K562 (cell line): ENCODE measurements at regions not wholly inside any gene's neighbourhood (a gene's known extent, or its start where the extent isn't known, plus 50 kb on each side); places are given as distances from the start of the nearest gene placed in this dataset.

Experiments
- ATAC-seq: fragments of 200-7000 bp; cut with Tn5 transposase; 3 replicates; pipeline ENCODE4 v1.9.1; 2020; ENCODE audit warnings: moderate library complexity
- BruUV-seq: library from RNA; stranded (reverse); fragments of 400-500 nt; replicated peaks from 2 replicates; lab custom pipeline; 2021; lab: Mats Ljungman, UMichigan
- CTCF ChIA-PET: fragments of 300-600 bp; formaldehyde crosslinking; extraction: SDS; loops from one replicate; lab custom pipeline; 2021; ENCODE audit warnings: low intra/inter-chr PET ratio; lab: Yijun Ruan, JAX
- POLR2A ChIA-PET: fragments of 300-600, 350-650 bp; sonication (Branson Sonifier 250); formaldehyde crosslinking; extraction: SDS; loops from one replicate; lab custom pipeline; 2021; ENCODE audit warnings: antibody characterized with exemption, inconsistent platforms; lab: Yijun Ruan, JAX
- DNase-seq, 4 experiments: peaks; one replicate each; pipeline versions ENCODE4 v3.0.0 to v3.0.0-alpha.2; 2011 to 2018; ENCODE audit warnings: low spot score in 3 of 4, mixed read lengths in 3 of 4; ENCODE audit errors: extremely low read depth in 1 of 4
- FAIRE-seq: peaks from 2 replicates; lab custom pipeline; 2011; peaks lifted over from hg19 to GRCh38; lab: Jason Lieb, UNC
- H2AFZ ChIP-seq: 2 replicates; pipeline ENCODE4 v1.6.0; 2011; ENCODE audit warnings: low read depth, low read length, control low read depth, inconsistent platforms
- H3K27ac ChIP-seq: fragments of 200-600 bp; 3 replicates; pipeline ENCODE4 v1.8.0; 2011; ENCODE audit warnings: low read depth, mild to moderate bottlenecking, control low read depth, inconsistent platforms, low read length, moderate library complexity, mixed read lengths; ENCODE audit errors: extremely low read depth
- H3K27me3 ChIP-seq, 2 experiments: fragments of 300-600 bp in 1 of 2; 2 replicates in 1 of 2; 3 replicates in 1 of 2; pipeline versions ENCODE4 v1.6.0 to v1.8.0; 2011; ENCODE audit warnings: inconsistent platforms in 2 of 2, low read length in 2 of 2, mild to moderate bottlenecking in 1 of 2, mixed read lengths in 1 of 2, moderate library complexity in 1 of 2; ENCODE audit not compliant: control insufficient read depth in 2 of 2, insufficient read depth in 2 of 2
- H3K36me3 ChIP-seq: fragments of 300-600 bp; 3 replicates; pipeline ENCODE4 v1.8.0; 2011; ENCODE audit warnings: mild to moderate bottlenecking, low read length, inconsistent platforms; ENCODE audit not compliant: control insufficient read depth, insufficient read depth
- H3K4me1 ChIP-seq, 2 experiments: fragments of 200-600 bp in 1 of 2; replicated peaks in 1 of 2; 2 replicates in 1 of 2; 3 replicates in 1 of 2; pipeline versions ENCODE4 v1.5.1 to v1.8.0; 2011; ENCODE audit warnings: inconsistent platforms in 2 of 2, low read length in 2 of 2, mild to moderate bottlenecking in 1 of 2, mixed read lengths in 1 of 2, moderate library complexity in 1 of 2; ENCODE audit not compliant: control insufficient read depth in 2 of 2, insufficient read depth in 2 of 2
- H3K4me2 ChIP-seq: 2 replicates; pipeline ENCODE4 v1.6.1; 2011; ENCODE audit warnings: low read length, control low read depth, inconsistent platforms, mixed read lengths; ENCODE audit not compliant: insufficient read depth
- H3K4me3 ChIP-seq: fragments of 200-600 bp; sonication (generic), shearing (Covaris generic); 2 replicates; pipeline ENCODE4 v1.5.1; 2016; ENCODE audit warnings: control low read depth, inconsistent platforms
- H3K79me2 ChIP-seq: fragments of 200-600 bp; 3 replicates; pipeline ENCODE4 v1.8.0; 2011; ENCODE audit warnings: low read length, inconsistent platforms; ENCODE audit not compliant: control insufficient read depth, insufficient read depth
- H3K9ac ChIP-seq, 2 experiments: 2 replicates each; pipeline versions ENCODE4 v1.6.0 to v1.6.1; 2011; ENCODE audit warnings: low read depth in 2 of 2, low read length in 2 of 2, control low read depth in 1 of 2, inconsistent platforms in 1 of 2, mild to moderate bottlenecking in 1 of 2, mixed read lengths in 1 of 2; ENCODE audit not compliant: insufficient read depth in 1 of 2
- H3K9me1 ChIP-seq: one replicate; pipeline ENCODE4 v1.6.0; 2011; ENCODE audit warnings: inconsistent platforms, mild to moderate bottlenecking, low read length, moderate library complexity; ENCODE audit not compliant: control insufficient read depth, insufficient read depth
- H3K9me3 ChIP-seq: replicated peaks from 2 replicates; pipeline ENCODE4 v1.5.1; 2011; ENCODE audit warnings: low read depth, low read length, inconsistent platforms; ENCODE audit not compliant: control insufficient read depth, insufficient read depth
- H4K20me1 ChIP-seq: replicated peaks from 2 replicates; pipeline ENCODE4 v1.6.1; 2011; ENCODE audit warnings: low read length, inconsistent platforms, mixed read lengths; ENCODE audit not compliant: control insufficient read depth, insufficient read depth
- ARNT ChIP-seq, 2 experiments: fragments of 450-650 bp; IDR thresholded peaks; 2 replicates each; pipeline ENCODE4 v1.6.1; 2016; ENCODE audit warnings: mild to moderate bottlenecking in 1 of 2
- BHLHE40 ChIP-seq: IDR thresholded peaks from 2 replicates; pipeline ENCODE4 v1.6.1; 2011; ENCODE audit warnings: low read length, improper control_type of control experiment
- CBFA2T2 ChIP-seq: fragments of 450-650 bp; conservative IDR thresholded peaks from 2 replicates; pipeline ENCODE4 v1.6.1; 2017; ENCODE audit warnings: mild to moderate bottlenecking
- CHD1 ChIP-seq: fragments of 200-600 bp; sonication (generic); IDR thresholded peaks from one replicate; pipeline ENCODE4 v1.6.1; 2012; ENCODE audit warnings: mild to moderate bottlenecking, moderate library complexity, low read length, inconsistent platforms
- DDX20 ChIP-seq: fragments of 450-650 bp; IDR thresholded peaks from 2 replicates; pipeline ENCODE4 v1.6.1; 2016; ENCODE audit warnings: missing genetic modification characterization, low read depth, mild to moderate bottlenecking, missing compliant biosample characterization, moderate library complexity
- HDAC1 ChIP-seq, 2 experiments: fragments of 450-650 bp; IDR thresholded peaks; 2 replicates each; pipeline ENCODE4 v1.6.1; 2016 to 2017; ENCODE audit warnings: inconsistent platforms in 1 of 2, mild to moderate bottlenecking in 1 of 2, moderate library complexity in 1 of 2
- KAT2B ChIP-seq: IDR thresholded peaks from one replicate; pipeline ENCODE4 v1.6.1; 2012; ENCODE audit warnings: low read depth, mild to moderate bottlenecking, control low read depth, inconsistent platforms, low read length, moderate library complexity
- MAFG ChIP-seq: fragments of 450-650 bp; conservative IDR thresholded peaks from 2 replicates; pipeline ENCODE4 v1.6.1; 2016; ENCODE audit warnings: missing genetic modification characterization, missing compliant biosample characterization
- MAFK ChIP-seq: IDR thresholded peaks from 2 replicates; pipeline ENCODE4 v1.6.1; 2011; ENCODE audit warnings: low read length, improper control_type of control experiment
- MCM3 ChIP-seq: fragments of 450-650 bp; IDR thresholded peaks from 2 replicates; pipeline ENCODE4 v1.6.1; 2016
- RCOR1 ChIP-seq, 2 experiments: IDR thresholded peaks; 2 replicates each; pipeline ENCODE4 v1.6.1; 2012; ENCODE audit warnings: low read depth in 2 of 2, low read length in 2 of 2, borderline replicate concordance in 1 of 2, improper control_type of control experiment in 1 of 2
- SUPT5H ChIP-seq: fragments of 450-650 bp; IDR thresholded peaks from 2 replicates; pipeline ENCODE4 v1.6.1; 2016
- ZNF583 ChIP-seq: fragments of 250-450 bp; sonication (Bioruptor Pico); IDR thresholded peaks from 2 replicates; pipeline ENCODE4 v1.4.0; 2020
- ZNF778 ChIP-seq: fragments of 450-650 bp; formaldehyde crosslinking; IDR thresholded peaks from 2 replicates; pipeline ENCODE4 v1.4.0; 2020; ENCODE audit warnings: mild to moderate bottlenecking, moderate library complexity
- ZNF780A ChIP-seq: fragments of 250-450 bp; sonication (Bioruptor Pico); IDR thresholded peaks from 2 replicates; pipeline ENCODE4 v1.5.0; 2021; ENCODE audit warnings: mild to moderate bottlenecking
- WGBS: fragments of 100-300 bp; shearing (Covaris generic); methylation state at CpG from one replicate; pipeline ENCODE4 v1.1.6; 2016; ENCODE audit warnings: low coverage, mixed read lengths; ENCODE audit not compliant: insufficient coverage; ENCODE audit errors: missing lambda C conversion rate; 5-methylcytosine and 5-hydroxymethylcytosine counted together
- in situ Hi-C: fragments of 300-500 bp; cut with MboI; formaldehyde crosslinking; loops from 4 replicates; pipeline ENCODE4 v1.15.0; 2018; ENCODE audit warnings: inconsistent platforms, mixed read lengths
- intact Hi-C: fragments of 100-400 bp; cut with micrococcal nuclease; formaldehyde crosslinking; loops from 2 replicates; pipeline ENCODE4 v1.14.2; 2022
- TF ChIP-seq, protein P1 (sequence below): sonication (generic); formaldehyde crosslinking; IDR thresholded peaks from 2 replicates; pipeline ENCODE4 v1.8.1; 2023; ENCODE audit warnings: mild to moderate bottlenecking, missing genetic modification reagents

DNA sequence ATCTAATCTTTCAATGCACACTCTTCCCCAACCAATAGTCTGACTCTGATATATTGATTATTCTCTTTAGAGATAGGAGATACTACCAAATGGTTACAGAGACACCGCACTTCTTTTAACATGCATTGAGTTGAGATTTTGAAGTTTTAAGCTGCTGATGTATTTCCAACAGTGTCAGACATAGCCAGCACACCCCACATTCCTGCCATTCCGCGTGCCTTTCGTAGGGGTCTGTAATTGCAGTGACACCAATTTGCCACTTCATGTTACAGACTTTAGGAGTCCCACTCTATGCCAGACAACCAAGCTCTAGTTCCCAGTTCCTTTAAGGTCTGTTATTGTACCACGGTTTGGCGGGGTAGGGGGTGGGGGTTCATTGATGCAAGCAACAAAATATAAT lies 618.2 kb upstream of the FRG1 start:
- H3K4me3 ChIP-seq: no peak overlapping the region
- H3K9me3 ChIP-seq: no peaks in the 10 kb centered on the region
- POLR2A ChIA-PET: no interaction called here
- H4K20me1 ChIP-seq: no peaks in the 10 kb centered on the region
- H3K9ac ChIP-seq: no peak overlapping the region
- 1% methylated on average over 6 of the region's 6 CpGs for WGBS
- no peaks in the 10 kb centered on the region for H3K36me3 ChIP-seq
- intact Hi-C loops: no loop called here
- H3K27me3 ChIP-seq: no peaks in the 10 kb centered on the region
- ATAC-seq: no peak
- BruUV-seq: no TSS peak
- H3K4me2 ChIP-seq: no peak overlapping the region
- DNase-seq: no peak
- no peaks in the 10 kb centered on the region for H3K79me2 ChIP-seq
- in situ Hi-C loops: no loop called here
- TF ChIP-seq HDAC1 (IDR thresholded peaks at IDR 0.05): no peak
- no peak for TF ChIP-seq SUPT5H
- TF ChIP-seq ARNT (IDR thresholded peaks at IDR 0.05): no peak
- no peak for TF ChIP-seq KAT2B
- TF ChIP-seq DDX20 (tag): no peak
- no peak for TF ChIP-seq MAFK
- TF ChIP-seq RCOR1 (IDR thresholded peaks at IDR 0.05; ENCODE audit: borderline replicate concordance in 1 of 2, low read depth in 2 of 2, low read length in 2 of 2): no peak
- TF ChIP-seq, protein P1, sequence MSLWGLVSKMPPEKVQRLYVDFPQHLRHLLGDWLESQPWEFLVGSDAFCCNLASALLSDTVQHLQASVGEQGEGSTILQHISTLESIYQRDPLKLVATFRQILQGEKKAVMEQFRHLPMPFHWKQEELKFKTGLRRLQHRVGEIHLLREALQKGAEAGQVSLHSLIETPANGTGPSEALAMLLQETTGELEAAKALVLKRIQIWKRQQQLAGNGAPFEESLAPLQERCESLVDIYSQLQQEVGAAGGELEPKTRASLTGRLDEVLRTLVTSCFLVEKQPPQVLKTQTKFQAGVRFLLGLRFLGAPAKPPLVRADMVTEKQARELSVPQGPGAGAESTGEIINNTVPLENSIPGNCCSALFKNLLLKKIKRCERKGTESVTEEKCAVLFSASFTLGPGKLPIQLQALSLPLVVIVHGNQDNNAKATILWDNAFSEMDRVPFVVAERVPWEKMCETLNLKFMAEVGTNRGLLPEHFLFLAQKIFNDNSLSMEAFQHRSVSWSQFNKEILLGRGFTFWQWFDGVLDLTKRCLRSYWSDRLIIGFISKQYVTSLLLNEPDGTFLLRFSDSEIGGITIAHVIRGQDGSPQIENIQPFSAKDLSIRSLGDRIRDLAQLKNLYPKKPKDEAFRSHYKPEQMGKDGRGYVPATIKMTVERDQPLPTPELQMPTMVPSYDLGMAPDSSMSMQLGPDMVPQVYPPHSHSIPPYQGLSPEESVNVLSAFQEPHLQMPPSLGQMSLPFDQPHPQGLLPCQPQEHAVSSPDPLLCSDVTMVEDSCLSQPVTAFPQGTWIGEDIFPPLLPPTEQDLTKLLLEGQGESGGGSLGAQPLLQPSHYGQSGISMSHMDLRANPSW (CRISPR knock-in tag): no peak
- no peak for TF ChIP-seq ZNF583 (CRISPR knock-in tag)
- no peak for TF ChIP-seq CBFA2T2
- no peak for TF ChIP-seq CHD1
- no peak for TF ChIP-seq BHLHE40
- no peak for TF ChIP-seq MAFG (tag)
- no peak for TF ChIP-seq MCM3
- TF ChIP-seq ZNF778 (CRISPR knock-in tag): no peak
- TF ChIP-seq ZNF780A (CRISPR knock-in tag): no peak
- TF ChIP-seq, all 486 proteins: peak for 0
- no peaks in the 10 kb centered on the region for H3K4me1 ChIP-seq
- no peaks in the 10 kb centered on the region for H3K9me1 ChIP-seq
- FAIRE-seq: no peak
- no peak overlapping the region for H2AFZ ChIP-seq
- no peak overlapping the region for H3K27ac ChIP-seq
- CTCF ChIA-PET: no interaction called here
